HG02798 (cell line): ENCODE measurements at regions not wholly inside any gene's neighbourhood (a gene's known extent, or its start where the extent isn't known, plus 50 kb on each side); places are given as distances from the start of the nearest gene placed in this dataset.

Experiments
- ATAC-seq: cut with Tn5 transposase; IDR thresholded peaks from one replicate; pipeline ENCODE4 v1.9.1; 2021; ENCODE audit warnings: mild to moderate bottlenecking; ENCODE audit not compliant: unreplicated experiment, poor library complexity

DNA sequence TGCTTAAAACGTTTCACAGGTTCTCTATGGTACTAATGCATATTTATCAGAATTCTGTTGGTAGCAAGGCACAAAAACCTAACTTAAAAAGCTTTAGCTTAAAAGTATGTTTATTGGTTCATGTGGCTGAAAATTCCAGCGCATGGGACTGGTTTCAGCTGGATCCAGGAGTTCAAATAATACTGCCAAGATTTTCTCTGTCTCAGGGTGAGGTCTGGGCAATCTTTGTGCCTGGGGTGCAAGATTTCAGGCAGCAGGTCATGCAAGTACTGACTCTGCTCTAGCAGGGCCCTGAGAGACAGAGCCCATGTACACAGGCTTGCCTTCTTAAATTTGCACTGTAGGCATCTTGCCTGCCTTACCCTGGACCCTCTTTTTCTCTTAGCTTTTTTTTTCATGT, 134.2 kb upstream of the GAS1 start:
- ATAC-seq: no peak

DNA sequence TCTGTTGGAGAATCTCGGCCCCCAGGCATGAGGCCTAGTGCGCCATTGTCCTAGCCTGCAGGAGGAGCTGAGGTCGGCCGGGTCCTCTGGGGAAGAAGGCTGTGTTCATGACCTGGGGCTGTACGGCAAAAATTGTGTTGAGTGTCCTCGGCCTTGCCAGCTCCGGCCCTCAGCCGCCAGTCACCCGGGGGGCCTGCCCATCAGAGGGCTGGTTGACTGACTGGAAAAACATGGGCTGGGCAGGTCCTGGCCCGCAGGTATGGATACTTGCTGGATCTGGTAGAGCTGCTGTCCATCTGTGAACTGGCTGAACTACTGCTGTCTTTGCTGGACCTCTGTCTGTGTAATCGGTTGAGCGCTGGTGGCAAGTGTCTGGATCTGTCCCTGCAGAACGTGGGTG, 136.7 kb upstream of the GAS1 start:
- ATAC-seq: no peak

DNA sequence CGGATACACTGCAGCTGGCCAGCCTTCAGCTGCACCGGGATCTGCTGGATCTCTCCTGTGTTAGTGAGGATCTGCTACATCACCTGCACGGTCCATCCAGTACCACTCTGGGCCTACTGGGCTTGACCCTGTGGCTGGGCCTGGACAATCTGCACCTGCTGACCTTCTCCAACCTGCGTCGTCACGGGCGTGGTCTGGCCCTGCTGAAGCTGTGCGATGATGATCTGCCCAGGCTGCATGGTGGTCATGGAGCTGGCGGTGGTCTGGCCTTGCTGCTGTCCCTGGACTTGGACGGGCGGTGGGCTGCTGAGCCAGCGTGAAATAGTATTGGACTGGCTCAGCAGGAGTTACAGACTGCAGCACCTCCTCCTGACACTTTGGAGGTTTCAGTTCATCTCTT, 137.1 kb upstream of the GAS1 start:
- no peak for ATAC-seq

DNA sequence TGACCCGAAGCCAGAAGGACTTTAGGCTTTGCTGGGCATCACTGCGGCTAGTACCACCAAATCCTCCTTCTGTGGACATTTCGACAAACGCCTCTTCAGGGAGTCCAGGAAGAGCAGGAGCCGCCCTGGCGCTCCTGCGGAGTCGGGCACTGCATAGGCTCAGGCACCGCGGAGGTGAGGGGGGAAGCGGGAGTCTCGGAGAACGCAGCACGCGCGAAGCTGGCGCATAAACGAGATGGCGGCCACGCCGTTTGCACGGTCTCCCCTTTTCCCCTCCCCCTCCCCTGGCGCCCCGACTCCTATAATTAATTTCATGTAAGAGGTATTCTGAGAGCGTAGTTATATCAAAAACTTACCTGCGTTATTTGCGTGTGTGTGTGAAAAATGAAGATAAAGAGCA, 137.8 kb upstream of the GAS1 start:
- ATAC-seq: no peak

- ATAC-seq: no peak
Measured at GRCh38 chr9:87085521-87085920, 138.2 kb upstream of the GAS1 start.

DNA sequence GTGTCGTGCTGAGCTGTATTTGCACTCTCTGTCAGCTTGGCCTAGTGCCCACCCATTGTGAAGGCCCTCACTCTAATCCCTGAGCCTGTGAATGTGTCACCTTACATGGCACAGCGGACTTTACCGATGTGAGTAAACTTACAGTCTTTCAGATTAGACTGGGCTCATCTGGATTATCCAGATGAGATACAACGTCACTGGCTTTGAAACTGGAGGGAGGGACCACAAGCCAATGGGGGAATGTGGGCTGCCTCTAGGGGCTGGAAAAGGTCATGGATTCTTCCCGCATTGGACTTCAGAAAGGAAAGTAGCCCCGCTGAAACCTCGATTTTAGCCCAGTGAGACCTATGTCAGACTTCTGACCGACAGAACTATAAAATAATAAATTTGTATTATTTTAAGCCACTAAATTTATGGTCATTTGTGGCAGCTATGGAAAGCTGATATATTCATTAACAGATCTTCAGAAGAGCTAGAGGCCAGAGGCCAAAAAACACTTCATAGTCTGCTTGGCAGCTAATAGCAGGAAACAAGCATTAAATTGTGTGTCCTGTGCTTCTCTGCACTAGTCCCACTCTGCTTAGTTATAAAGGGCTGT, 139.0 kb upstream of the GAS1 start:
- ATAC-seq: no peak

DNA sequence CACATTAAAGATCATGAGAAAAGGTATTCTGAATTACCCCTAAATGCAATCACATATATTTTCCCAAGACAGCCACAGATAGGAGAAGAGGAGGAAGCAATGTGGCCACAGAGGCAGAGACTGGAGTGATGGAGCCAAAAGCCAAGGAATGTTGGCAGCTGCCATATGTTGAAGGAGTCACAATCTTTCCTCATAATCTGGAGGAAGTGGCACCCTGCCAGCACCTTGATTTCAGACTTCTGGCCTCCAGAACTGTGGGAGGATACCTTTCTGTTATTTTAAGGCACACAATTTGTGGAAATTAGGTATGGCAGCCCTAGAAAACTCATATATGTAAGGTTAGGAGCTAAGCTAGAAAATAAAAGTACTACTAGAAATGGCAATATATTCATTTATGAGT, 139.9 kb upstream of the GAS1 start:
- no peak for ATAC-seq

DNA sequence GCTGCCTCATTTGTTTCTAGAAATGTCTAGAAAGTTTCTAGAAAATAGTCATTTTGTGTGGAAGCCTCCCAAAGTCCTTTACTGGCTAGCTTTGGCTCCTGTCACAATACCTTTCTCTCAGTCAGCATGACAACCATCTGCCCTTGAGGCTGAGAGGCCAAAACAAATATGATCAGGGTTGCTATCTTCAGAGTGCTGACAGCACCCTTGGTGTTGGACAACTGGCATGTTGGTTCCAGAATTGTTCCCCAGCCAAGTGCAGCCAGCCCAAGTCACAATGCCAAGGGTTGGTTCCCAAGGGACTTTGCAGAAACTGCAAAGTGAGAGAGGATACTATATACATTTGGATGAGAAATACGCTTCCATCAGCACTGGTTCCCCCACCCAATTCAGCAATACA, 140.9 kb upstream of the GAS1 start:
- ATAC-seq: no peak

- no peak for ATAC-seq
Measured at GRCh38 chr9:87088621-87089365, 141.5 kb upstream of the GAS1 start.

GRCh38 chr9:87089506-87089905, 142.2 kb upstream of the GAS1 start:
- ATAC-seq: no peak

DNA sequence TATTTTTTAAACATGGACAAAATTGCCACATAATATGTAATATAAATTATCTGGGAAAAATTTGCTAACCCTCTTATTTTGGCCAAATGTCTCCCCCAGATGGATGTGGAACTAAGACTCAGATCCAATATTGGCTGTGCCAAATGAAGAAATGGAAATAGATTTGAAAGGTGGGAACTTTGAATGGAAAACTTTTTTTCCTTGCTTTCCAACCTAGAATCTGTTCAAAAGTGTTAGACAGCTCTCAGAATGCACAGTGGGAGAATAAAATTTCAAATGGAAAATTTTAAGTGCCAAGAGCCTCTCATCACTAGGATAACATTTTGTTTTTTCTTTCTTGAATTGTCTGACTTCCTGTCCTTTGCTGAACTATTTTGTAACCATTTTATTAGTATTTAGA, 142.6 kb upstream of the GAS1 start:
- ATAC-seq: no peak

DNA sequence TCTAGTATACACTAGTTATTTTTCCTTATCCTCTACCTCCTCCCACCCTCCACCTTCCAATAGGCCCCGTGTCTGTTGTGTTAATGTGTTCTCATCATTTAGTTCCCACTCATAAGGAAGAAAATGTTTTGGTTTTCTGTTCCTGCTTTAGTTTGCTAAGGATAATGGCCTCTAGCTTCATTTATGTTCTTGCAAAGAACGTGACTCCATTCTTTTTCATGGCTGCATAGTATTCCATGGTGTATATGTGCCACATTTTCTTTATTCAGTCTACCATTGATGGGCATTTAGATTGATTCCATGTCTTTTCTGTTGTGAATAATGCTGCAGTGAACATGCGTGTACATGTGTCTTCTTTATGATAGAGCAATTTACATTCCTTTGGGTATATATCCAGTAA, 146.5 kb upstream of the GAS1 start:
- no peak for ATAC-seq

DNA sequence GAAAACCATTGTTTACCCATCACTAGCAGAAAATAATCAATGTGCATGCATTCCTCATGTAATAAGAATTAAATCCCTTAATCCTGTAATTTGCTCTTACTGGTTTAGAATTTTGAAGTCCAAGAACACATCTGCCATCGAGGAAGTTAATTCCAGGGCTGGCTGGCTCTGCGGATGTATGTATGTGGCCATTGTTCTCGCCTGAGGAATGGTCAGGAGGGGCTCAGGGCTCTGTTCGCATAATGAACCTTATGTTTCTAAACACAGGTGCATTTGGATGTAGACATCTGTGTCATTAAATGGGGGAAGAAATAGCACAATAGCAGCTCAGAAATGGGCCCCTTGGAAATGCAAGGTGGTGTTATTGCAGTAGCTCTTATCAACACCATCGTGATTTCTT, 148.6 kb upstream of the GAS1 start:
- ATAC-seq: no peak

GRCh38 chr9:87096506-87096905, 149.2 kb upstream of the GAS1 start:
- no peak for ATAC-seq

DNA sequence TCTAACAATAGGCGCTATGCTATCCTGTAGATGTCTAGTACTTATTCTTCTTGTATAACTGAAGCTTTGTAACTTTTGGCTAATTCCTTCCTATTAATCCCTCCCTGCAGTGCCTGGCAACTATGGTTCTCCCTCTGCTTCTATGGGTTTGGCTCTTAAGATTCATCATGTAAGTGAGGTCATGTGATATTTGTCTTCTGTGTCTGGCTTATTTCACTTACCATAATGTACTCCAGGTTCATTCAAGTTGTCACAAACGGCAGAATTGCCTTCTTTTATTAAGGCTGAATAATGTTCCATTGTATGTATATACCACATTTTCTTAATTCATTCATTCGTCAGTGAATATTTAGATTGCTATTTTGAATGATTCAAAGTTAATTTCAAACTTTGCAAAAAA, 149.9 kb upstream of the GAS1 start:
- no peak for ATAC-seq

DNA sequence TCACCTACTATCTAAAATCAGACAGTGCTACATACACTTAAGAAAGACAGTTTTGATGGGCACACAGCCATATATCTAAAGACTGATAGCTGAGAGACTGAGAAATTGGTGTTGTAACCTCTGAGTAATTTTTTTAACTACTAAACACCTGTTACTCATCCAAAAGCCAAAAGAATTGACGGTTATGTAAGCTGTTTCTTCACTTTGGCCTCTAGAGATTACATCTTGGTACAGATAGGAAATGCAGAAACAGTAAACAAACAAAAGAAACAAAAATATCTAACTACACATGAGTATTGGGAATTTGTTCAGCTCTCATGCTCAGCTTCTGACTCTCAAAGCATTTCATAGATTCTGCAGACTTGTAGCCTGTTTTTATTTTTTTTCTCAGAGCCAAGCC, 152.1 kb upstream of the GAS1 start:
- ATAC-seq: no peak

DNA sequence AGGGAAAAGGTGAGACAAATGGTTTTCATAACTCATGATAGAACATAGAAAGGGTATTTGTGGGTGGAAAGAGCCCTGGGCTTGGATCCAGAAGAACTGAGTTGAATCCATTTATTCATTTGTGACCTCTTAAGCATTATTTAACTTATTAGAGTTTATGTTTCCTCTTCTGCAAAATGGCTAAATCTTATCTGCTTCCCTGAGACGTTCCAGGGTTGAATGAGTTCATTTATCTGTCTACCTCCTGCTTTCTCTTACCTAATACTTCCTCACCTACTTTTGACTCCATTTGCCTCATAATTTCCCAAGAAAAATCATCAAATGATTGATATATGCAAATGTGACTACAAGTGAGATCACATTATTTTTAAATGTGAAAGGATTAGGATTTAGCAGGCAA, 152.7 kb upstream of the GAS1 start:
- no peak for ATAC-seq

- no peak for ATAC-seq
Measured at GRCh38 chr9:87102126-87102525, 154.8 kb upstream of the GAS1 start.

DNA sequence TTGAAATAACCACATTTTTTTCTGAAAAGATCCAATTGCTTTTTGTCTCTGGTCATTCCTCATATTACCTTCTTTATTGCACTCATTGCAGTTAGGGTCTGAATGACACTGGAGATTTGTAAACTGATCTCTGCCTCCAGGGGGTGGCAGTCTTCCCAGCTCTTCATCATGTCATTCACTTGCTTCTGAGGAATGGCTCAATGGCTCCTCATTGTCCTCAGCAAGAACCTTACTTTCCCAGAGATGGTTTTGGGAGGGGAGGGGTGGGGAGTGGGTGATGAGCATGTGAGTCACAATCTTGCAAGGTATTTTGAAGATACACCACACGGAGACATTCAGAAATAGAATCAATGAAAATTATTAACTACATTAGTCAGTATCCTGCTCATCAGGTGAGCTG, 159.8 kb upstream of the GAS1 start:
- ATAC-seq: no peak

GRCh38 chr9:87108661-87109060, 161.4 kb upstream of the GAS1 start:
- no peak for ATAC-seq

GRCh38 chr9:87109231-87109631, 161.9 kb upstream of the GAS1 start:
- ATAC-seq: no peak

DNA sequence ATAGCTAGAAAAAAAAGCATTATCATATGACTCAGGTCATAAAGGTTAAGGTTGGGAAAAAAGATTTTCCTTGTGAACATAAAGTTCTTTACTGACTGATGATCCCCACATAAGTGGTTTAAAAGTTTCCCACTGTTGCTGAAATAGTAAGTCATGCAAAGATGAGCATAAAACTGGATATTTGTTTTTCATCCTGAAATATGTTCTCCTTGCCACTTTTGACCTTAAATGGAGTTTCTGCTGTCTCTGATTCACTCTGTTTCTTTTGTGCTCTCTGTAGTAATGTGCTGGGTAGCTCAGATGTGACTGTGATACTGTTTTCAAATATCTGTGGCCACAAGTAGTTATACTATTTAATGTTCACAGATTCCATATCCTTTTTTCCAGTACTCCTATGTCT, 162.5 kb upstream of the GAS1 start:
- no peak for ATAC-seq
